Globus pallidus (tissue), 1 donor: ENCODE measurements at regions not wholly inside any gene's neighbourhood (a gene's known extent, or its start where the extent isn't known, plus 50 kb on each side); places are given as distances from the start of the nearest gene placed in this dataset.

Source experiments
- DNase-seq: peaks from one replicate; pipeline ENCODE4 v3.0.0-alpha.2; 2015; ENCODE audit warnings: low spot score

DNA sequence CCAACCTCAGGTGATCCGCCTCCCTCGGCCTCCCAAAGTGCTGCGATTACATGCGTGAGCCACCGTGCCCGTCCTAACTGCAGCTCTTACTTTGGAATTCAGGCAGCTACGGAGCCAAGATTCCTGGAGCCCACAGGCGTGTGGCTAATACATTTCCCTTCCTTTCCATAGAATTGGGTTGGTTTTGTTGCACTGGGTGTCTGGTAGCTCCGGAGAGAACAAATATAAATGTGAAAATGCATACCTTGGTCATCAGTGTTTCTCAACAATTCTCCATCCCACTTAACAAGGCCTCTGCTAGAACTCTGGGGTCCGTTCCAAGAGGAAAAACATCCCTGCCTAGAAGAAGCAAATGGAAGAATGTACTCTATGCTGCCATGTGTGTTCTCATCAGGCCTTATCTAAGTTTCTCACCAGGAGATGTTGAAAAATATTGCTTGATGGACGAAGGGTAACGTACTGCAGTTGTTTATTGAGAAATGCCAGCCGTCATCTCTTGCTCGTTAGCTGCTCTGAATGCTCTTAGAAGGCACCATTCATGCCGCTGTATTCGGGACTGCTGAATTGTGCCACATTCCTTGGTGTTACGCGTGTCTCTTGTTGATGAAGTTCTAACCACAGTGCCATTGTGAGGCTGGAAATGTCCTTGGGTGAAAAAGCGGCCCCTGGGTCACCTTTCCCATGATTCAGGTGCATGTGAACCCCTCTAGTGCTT, 50.5 kb upstream of the CD99 start:
- DNase-seq: no peak

DNA sequence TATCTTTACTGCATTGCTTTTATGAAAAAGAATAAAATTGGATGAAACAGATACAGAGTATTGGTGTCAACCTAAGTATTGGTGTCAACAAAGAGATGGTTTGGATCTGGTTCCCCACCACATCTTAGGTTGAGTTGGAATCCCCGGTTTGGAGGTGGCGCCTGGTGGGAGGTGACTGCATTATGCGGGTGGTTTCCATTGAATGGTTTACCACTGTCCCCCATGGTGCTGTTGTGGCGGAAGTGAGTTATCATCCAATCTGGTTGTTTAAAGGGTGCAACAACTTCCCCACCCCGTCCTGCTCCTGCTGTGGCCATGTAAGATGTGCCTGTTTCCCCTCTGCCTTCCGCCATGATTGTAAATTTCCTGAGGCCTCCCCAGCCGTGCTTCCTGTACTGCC, 52.8 kb upstream of the CD99 start:
- no peak for DNase-seq

GRCh38 chrX:2635342-2635741, 55.8 kb upstream of the CD99 start:
- DNase-seq: no peak

DNA sequence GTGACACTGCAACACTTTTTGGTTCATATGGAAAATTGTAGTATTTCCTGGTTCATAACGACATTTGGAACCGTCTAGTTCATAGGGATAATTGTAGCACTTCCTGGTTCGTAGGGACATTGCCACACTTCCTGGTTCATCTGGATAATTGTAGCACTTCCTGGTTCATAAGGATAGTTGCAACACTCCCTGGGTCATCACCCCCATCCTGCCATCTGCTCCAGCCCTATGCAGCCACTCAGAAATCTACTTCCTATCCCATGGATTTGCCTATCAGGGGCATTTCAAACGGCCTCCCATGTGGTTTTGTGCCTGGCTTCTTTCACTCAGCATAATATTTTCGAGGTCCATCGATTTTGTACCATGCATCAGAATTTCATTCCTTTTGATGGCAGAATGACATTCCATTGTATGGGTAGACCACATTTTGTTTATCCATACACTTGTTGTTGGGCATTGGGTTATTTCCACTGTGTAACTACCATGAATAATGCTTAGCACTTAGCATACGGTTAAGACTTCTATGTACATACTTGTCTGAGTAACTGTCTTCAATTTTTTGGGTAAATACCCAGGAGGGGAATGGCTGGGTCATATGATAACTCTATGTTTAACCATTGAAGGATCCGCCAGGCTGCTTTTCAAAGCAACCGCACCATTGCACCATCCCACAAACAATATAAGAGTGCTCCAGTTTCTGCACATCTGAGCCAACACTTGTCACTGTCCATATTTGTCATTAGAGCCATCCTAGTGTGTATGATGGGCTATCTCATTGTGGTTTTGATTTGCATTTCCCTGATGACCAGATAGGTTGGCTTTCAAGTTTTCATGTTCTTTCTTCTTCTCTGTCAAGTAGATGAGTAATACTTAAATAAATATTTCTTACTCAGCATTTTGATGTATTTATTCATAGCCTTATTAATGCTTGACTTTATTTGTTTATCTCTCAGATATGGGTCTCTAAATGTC, 58.3 kb upstream of the CD99 start:
- DNase-seq: no peak

- no peak for DNase-seq
Measured at GRCh38 chrX:2631743-2632532, 59.2 kb upstream of the CD99 start.

DNA sequence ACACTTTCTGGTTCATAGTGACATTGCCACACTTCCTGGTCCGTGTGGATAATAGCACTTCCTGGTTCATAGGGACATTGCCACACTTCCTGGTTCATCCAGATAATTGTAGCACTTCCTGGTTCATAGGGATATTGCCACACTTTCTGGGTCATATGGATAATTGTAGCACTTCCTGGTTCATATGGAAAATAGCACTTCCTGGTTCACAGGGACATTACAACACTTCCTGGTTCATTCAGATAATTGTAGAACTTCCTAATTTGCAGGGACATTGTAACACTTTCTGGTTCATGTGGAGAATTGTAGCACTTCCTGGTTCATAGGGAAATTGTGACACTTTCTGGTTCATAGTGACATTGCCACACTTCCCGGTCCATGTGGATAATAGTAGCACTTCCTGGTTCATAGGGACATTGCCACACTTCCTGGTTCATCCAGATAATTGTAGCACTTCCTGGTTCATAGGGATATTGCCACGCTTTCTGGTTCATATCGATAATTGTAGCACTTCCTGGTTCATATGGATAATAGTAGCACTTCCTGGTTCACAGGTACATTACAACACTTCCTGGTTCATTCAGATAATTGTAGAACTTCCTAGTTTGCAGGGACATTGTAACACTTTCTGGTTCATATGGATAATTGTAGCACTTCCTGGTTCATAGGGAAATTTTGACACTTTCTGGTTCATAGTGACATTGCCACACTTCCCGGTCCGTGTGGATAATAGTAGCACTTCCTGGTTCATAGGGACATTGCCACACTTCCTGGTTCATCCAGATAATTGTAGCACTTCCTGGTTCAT, 60.0 kb upstream of the CD99 start:
- DNase-seq: peak; percentile 29

GRCh38 chrX:2630008-2630934, 60.8 kb upstream of the CD99 start:
- DNase-seq: peak; percentile 34

- DNase-seq: no peak
Measured at GRCh38 chrX:2629316-2630007, 61.6 kb upstream of the CD99 start.

DNA sequence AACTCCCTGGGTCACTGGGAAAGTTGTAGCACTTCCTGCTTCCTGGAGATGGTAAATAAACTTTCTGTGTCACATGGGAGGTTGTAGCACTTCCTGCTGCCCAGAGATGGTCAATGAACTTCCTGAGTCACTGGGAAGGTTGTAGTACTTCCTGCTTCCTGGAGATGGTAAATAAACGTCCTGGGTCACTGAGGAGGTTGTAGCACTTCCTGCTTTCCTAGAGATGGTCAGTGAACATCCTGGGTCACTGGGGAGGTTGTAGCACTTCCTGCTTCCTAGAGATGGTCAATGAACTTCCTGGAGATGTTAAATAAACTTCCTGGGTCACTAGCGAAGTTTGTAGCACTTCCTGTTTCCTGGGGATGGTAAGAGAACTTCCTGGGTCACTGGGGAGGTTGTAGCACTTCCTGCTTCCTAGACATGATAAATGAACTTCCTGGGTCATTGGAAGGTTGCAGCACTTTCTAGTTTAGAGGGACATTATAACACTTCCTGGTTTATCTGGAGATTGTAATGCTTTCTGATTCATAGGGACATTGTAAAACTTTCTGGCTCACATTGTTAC, 62.3 kb upstream of the CD99 start:
- DNase-seq: no peak

DNA sequence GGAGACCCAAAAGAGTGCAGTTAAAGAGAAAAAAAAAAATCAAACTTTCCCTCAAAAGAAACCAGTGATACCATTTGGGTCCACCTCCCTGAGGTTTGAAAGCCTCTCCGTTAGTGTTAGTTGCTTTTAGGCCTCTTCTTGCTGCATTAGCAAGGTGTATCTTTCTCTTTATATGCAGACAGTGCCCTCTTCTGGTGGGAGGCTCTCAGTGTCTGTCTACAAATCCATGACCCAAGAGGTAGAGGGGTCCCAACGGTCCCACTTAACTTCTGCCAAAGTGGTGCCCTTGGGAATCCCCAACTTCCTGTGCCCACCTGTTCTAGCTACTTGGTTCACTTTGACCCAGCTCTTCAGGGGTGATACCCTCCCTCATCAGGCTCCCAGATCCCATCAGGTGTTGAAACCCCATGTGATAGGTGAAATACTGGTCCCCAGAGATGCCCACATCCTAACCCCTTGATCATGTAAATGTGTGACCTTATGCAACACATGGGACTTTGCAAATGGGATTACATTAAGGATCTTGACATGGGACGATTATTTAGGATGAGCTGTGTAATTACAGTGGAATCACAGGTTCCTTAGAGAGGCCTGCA, 63.7 kb upstream of the CD99 start:
- DNase-seq: no peak

DNA sequence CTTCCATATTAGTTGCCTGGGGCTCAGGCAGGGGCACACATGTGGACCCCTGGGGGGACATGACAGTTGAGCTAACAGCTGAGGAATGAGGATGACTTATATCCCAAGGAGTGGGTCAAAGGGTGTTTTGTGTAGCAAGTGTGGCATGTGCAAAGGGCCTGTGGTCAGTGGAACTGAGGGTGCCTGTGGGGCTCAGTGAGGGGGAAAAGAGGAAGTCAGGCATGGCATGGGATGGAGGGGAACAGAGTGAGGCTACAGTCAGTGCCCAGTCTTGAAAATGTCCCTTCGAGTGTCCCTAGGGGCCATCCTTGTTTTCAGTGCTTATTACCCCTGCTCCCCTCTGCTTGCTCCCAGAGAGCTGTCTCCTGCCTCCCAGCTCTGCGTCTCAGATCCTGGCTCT, 64.3 kb upstream of the CD99 start:
- no peak for DNase-seq

DNA sequence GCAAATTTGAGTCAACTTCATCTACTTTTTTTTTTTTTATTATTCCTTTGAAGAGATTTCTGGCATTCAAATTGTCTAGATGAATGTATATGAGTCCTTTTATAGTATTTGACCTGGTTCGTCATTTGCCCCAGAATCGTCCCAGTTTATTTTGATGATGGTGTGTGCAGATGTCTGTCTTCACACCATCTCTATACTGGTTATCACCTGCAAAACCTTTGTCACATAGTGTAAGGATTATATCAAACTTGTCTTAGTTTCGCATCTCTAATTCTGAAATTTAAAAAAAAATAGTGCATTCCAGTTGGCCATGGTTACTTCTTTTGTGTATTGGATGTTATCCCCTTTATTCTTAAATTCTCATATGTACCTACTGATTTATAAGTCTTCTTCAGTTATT, 70.5 kb upstream of the CD99 start:
- DNase-seq: no peak

DNA sequence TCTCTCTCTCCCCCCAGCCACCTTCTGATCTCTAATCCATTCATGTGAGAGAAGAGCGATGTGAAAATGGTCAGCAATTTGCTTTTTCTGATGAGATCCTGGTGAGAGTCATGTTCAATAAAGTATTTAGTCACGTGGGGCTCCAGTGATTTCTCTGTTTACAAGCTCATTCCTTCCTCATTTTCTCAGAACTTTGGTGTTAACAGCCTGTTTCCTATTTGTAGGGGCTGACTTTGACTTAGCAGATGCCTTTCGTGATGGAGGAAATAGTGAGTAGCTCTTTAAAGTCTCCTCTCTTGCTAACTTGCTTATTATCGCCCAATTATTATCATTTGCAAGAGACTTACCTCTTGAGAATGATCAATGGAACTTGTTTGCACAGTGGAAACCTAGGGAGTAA, 72.6 kb upstream of the CD99 start:
- DNase-seq: no peak

DNA sequence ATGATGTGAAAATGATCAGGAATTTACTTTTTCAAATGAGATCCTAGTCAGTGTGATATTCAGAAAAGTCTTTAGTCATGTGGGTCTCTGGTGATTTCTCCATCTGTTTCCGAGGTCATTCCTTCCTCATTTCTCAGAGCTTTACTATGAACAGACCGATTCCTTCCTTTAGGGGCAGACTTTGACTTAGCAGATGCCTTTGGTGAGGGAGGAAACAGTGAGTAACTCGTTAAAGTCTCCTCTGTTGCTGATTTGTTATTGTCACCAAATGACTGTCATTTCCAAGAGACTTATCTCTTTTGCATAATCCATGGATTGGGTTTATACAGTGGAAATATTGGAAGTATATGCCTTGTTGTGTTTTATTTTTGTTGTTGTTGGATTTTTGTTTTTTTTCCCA, 76.2 kb upstream of the CD99 start:
- DNase-seq: peak; percentile 43

GRCh38 chrX:2610246-2611170, 80.6 kb upstream of the CD99 start:
- DNase-seq: no peak

GRCh38 chrX:2609431-2610238, 81.5 kb upstream of the CD99 start:
- no peak for DNase-seq
